WTC11 (cell line): ENCODE measurements at regions not wholly inside any gene's neighbourhood (a gene's known extent, or its start where the extent isn't known, plus 50 kb on each side); places are given as distances from the start of the nearest gene placed in this dataset.

Experiments used
- ATAC-seq: fragments of 200-7000 bp; cut with Tn5 transposase; 2 replicates; pipeline ENCODE4 v1.10.0; 2021; ENCODE audit warnings: mild to moderate bottlenecking, moderate library complexity
- CTCF ChIA-PET: fragments of 300-600 bp; sonication (Branson Sonifier 250); formaldehyde crosslinking; loops from one replicate; lab custom pipeline; 2021; ENCODE audit warnings: antibody characterized with exemption; lab: Charles Lee
- POLR2A ChIA-PET: fragments of 350-600 bp; sonication (Branson Sonifier 250); formaldehyde crosslinking; loops from one replicate; lab custom pipeline; 2021; ENCODE audit warnings: antibody characterized with exemption; lab: Charles Lee
- DNase-seq: peaks from one replicate; pipeline ENCODE4 v3.0.0; 2021; ENCODE audit warnings: low spot score
- H3K27ac Mint-ChIP-seq: 2 replicates; pipeline ENCODE4 v1.8.0; 2021; ENCODE audit warnings: mixed read lengths
- H3K27me3 Mint-ChIP-seq: 2 replicates; pipeline ENCODE4 v1.8.0; 2021; ENCODE audit warnings: low read depth, mild to moderate bottlenecking, moderate library complexity, mixed read lengths
- H3K36me3 Mint-ChIP-seq: 2 replicates; pipeline ENCODE4 v1.8.0; 2021; ENCODE audit warnings: mixed read lengths
- H3K4me1 Mint-ChIP-seq: 2 replicates; pipeline ENCODE4 v1.8.0; 2022; ENCODE audit warnings: mixed read lengths
- H3K4me3 Mint-ChIP-seq: 2 replicates; pipeline ENCODE4 v1.8.0; 2021; ENCODE audit warnings: mild to moderate bottlenecking, moderate library complexity, mixed read lengths
- H3K9me3 Mint-ChIP-seq: 2 replicates; pipeline ENCODE4 v1.8.0; 2021; ENCODE audit warnings: mixed read lengths
- ATF1 ChIP-seq: sonication (generic); formaldehyde crosslinking; IDR thresholded peaks from 2 replicates; pipeline ENCODE4 v1.8.1; 2023; ENCODE audit warnings: mild to moderate bottlenecking, moderate library complexity, missing genetic modification reagents
- ATF2 ChIP-seq: sonication (generic); formaldehyde crosslinking; IDR thresholded peaks from 2 replicates; pipeline ENCODE4 v1.8.1; 2022; ENCODE audit warnings: low read depth, missing genetic modification reagents, borderline replicate concordance
- E2F1 ChIP-seq: sonication (generic); formaldehyde crosslinking; IDR thresholded peaks from 2 replicates; pipeline ENCODE4 v1.8.0; 2022; ENCODE audit warnings: mild to moderate bottlenecking, missing genetic modification reagents
- EMX1 ChIP-seq: fragments of 250-450 bp; sonication (Bioruptor Pico); IDR thresholded peaks from 2 replicates; pipeline ENCODE4 v1.8.0; 2021; ENCODE audit warnings: mild to moderate bottlenecking
- ESRRA ChIP-seq: sonication (generic); formaldehyde crosslinking; IDR thresholded peaks from 2 replicates; pipeline ENCODE4 v1.8.1; 2022; ENCODE audit warnings: mild to moderate bottlenecking, missing genetic modification reagents, borderline replicate concordance
- GABPB1 ChIP-seq: sonication (generic); formaldehyde crosslinking; IDR thresholded peaks from 2 replicates; pipeline ENCODE4 v1.8.1; 2023; ENCODE audit warnings: mild to moderate bottlenecking, missing genetic modification reagents
- GTF2I ChIP-seq: fragments of 250-450 bp; sonication (Bioruptor Pico); conservative IDR thresholded peaks from 2 replicates; pipeline ENCODE4 v1.4.0; 2021; ENCODE audit warnings: mild to moderate bottlenecking
- JAZF1 ChIP-seq: fragments of 250-450 bp; sonication (Bioruptor Pico); IDR thresholded peaks from 2 replicates; pipeline ENCODE4 v1.9.0; 2021; ENCODE audit warnings: moderate library complexity, mild to moderate bottlenecking, inconsistent platforms
- JUN ChIP-seq: sonication (generic); formaldehyde crosslinking; IDR thresholded peaks from 2 replicates; pipeline ENCODE4 v1.8.0; 2023; ENCODE audit warnings: mild to moderate bottlenecking, missing genetic modification reagents
- KAT7 ChIP-seq: sonication (generic); formaldehyde crosslinking; IDR thresholded peaks from 2 replicates; pipeline ENCODE4 v1.8.1; 2023; ENCODE audit warnings: missing genetic modification reagents, mild to moderate bottlenecking, borderline replicate concordance
- MLX ChIP-seq: sonication (generic); formaldehyde crosslinking; IDR thresholded peaks from 2 replicates; pipeline ENCODE4 v1.8.1; 2023; ENCODE audit warnings: mild to moderate bottlenecking, missing genetic modification reagents, moderate library complexity
- NFE2L1 ChIP-seq: sonication (generic); formaldehyde crosslinking; IDR thresholded peaks from 2 replicates; pipeline ENCODE4 v1.8.1; 2023; ENCODE audit warnings: missing genetic modification reagents
- NFYB ChIP-seq: sonication (generic); formaldehyde crosslinking; conservative IDR thresholded peaks from 2 replicates; pipeline ENCODE4 v1.8.0; 2022; ENCODE audit warnings: low read depth, missing genetic modification reagents
- NR1H2 ChIP-seq: sonication (generic); formaldehyde crosslinking; IDR thresholded peaks from 2 replicates; pipeline ENCODE4 v1.9.0; 2021; ENCODE audit warnings: mild to moderate bottlenecking, moderate library complexity, missing genetic modification reagents
- RORB ChIP-seq: fragments of 250-450 bp; sonication (Bioruptor Pico); IDR thresholded peaks from 2 replicates; pipeline ENCODE4 v1.9.0; 2021; ENCODE audit warnings: mild to moderate bottlenecking
- TP53 ChIP-seq: sonication (generic); formaldehyde crosslinking; IDR thresholded peaks from 2 replicates; pipeline ENCODE4 v1.8.1; 2023; ENCODE audit warnings: mild to moderate bottlenecking, missing genetic modification reagents
- ZNF138 ChIP-seq: sonication (generic); formaldehyde crosslinking; conservative IDR thresholded peaks from 2 replicates; pipeline ENCODE4 v1.8.1; 2022; ENCODE audit warnings: mild to moderate bottlenecking, moderate library complexity, missing genetic modification reagents
- ZNF281 ChIP-seq: sonication (generic); formaldehyde crosslinking; IDR thresholded peaks from 2 replicates; pipeline ENCODE4 v1.8.0; 2023; ENCODE audit warnings: mild to moderate bottlenecking, missing genetic modification reagents
- ZNF423 ChIP-seq: fragments of 250-450 bp; sonication (Bioruptor Pico); IDR thresholded peaks from 2 replicates; pipeline ENCODE4 v2.1.2; 2022; ENCODE audit warnings: mild to moderate bottlenecking, moderate library complexity
- ZNF512 ChIP-seq: sonication (generic); formaldehyde crosslinking; IDR thresholded peaks from 2 replicates; pipeline ENCODE4 v1.8.1; 2022; ENCODE audit warnings: missing genetic modification reagents, borderline replicate concordance

GRCh38 chr6:121600389-121601168 is 165.1 kb downstream of the GJA1 start:
- Mint-ChIP-seq H3K27me3 (no peaks in the 10 kb centered on the region), H3K4me1 (no peaks in the 10 kb centered on the region), H3K27ac (no peak overlapping the region), H3K36me3 (no peaks in the 10 kb centered on the region), H3K4me3 (no peak overlapping the region), H3K9me3 (no peaks in the 10 kb centered on the region)
- ATAC-seq (no peak), DNase-seq (no peak)
- CTCF ChIA-PET = no interaction called here
- no peak for TF ChIP-seq RORB (CRISPR knock-in tag)
- no peak for TF ChIP-seq ZNF423 (CRISPR knock-in tag)
- TF ChIP-seq NR1H2 (CRISPR knock-in tag) = no peak
- TF ChIP-seq ZNF512 (CRISPR knock-in tag) = no peak
- no peak for TF ChIP-seq NFYB (CRISPR knock-in tag)
- TF ChIP-seq JUN = no peak
- TF ChIP-seq ZNF281 (CRISPR knock-in tag) = no peak
- TF ChIP-seq TP53 (CRISPR knock-in tag) = no peak
- POLR2A ChIA-PET = no interaction called here

GRCh38 chr6:121603486-121603885 is 168.0 kb downstream of the GJA1 start:
- TF ChIP-seq NFE2L1 (CRISPR knock-in tag) (no peak), JAZF1 (CRISPR knock-in tag) (no peak)
- H3K27ac Mint-ChIP-seq = no peak overlapping the region
- H3K36me3 Mint-ChIP-seq = no peaks in the 10 kb centered on the region
- DNase-seq = no peak
- H3K4me3 Mint-ChIP-seq = no peak overlapping the region
- H3K4me1 Mint-ChIP-seq = no peaks in the 10 kb centered on the region
- ATAC-seq = no peak; the same call in 1 of the 2 replicates
- H3K9me3 Mint-ChIP-seq = no peaks in the 10 kb centered on the region
- no peaks in the 10 kb centered on the region for H3K27me3 Mint-ChIP-seq
- ChIA-PET POLR2A (interaction anchor here (1.0 kb wide), 1 partner anchor 166 kb away, joined by 3 read pairs; no protein-coding TSS in a partner anchor), CTCF (no interaction called here)

- H3K27ac Mint-ChIP-seq = no peak overlapping the region
- CTCF ChIA-PET = no interaction called here
- H3K36me3 Mint-ChIP-seq = no peaks in the 10 kb centered on the region
- TF ChIP-seq KAT7 (no peak), MLX (CRISPR knock-in tag) (no peak), EMX1 (CRISPR knock-in tag) (no peak), ATF2 (CRISPR knock-in tag) (no peak), ZNF512 (CRISPR knock-in tag) (no peak), ZNF423 (CRISPR knock-in tag) (no peak), ZNF138 (CRISPR knock-in tag) (no peak), ESRRA (CRISPR knock-in tag) (no peak), ATF1 (CRISPR knock-in tag) (no peak), GABPB1 (CRISPR knock-in tag) (no peak), GTF2I (CRISPR knock-in tag) (no peak), E2F1 (CRISPR knock-in tag) (no peak), RORB (CRISPR knock-in tag) (no peak)
These were observed 172.3 kb downstream of the GJA1 start for GRCh38 chr6:121607721-121608120.

More at GRCh38 chr6:121607721-121608120, 172.3 kb downstream of the GJA1 start:
- no peak for DNase-seq
- Mint-ChIP-seq H3K27me3 (no peaks in the 10 kb centered on the region), H3K4me1 (peaks cover 12% of the 10 kb centered on the region), H3K4me3 (no peak overlapping the region), H3K9me3 (no peaks in the 10 kb centered on the region)
- POLR2A ChIA-PET = no interaction called here
- no peak for ATAC-seq
